Inferior parietal cortex (tissue), 1 donor: ENCODE measurements at regions not wholly inside any gene's neighbourhood (a gene's known extent, or its start where the extent isn't known, plus 50 kb on each side); places are given as distances from the start of the nearest gene placed in this dataset.

ENCODE experiments used
- DNase-seq: peaks from one replicate; pipeline ENCODE4 v3.0.0-alpha.2; 2016; ENCODE audit errors: extremely low spot score

- DNase-seq = no peak
Observed at GRCh38 chr3:180534828-180535227, 67.1 kb upstream of the TTC14 start.

GRCh38 chr3:180538493-180538892 lies 63.5 kb upstream of the TTC14 start:
- DNase-seq = no peak

GRCh38 chr3:180543877-180544276 lies 58.1 kb upstream of the TTC14 start:
- DNase-seq = no peak

- DNase-seq = no peak
Observed at GRCh38 chr3:180546863-180547262, 55.1 kb upstream of the TTC14 start.

DNA sequence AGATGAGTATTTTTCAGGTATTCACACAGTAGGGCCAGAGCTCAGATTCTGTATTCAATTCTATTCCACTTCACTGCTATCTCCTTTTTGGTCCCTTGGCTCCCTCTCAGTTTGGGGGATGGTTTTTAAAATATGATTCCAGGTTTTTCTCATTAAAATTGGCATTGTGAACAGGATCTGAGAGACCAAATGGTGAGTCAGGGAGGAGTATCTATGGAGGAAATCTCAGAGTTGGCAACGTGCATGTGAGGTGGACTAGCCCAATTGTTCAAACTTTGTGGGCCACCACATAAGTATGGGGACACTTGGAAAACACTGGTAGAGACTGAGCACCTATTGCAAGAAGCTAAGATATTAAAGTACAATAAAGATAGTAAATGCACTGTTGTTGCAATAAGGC lies 53.9 kb upstream of the TTC14 start:
- no peak for DNase-seq
